ENCODE measurements at regions not wholly inside any gene's neighbourhood (a gene's known extent, or its start where the extent isn't known, plus 50 kb on each side); places are given as distances from the start of the nearest gene placed in this dataset.
"Not testable (repeated sequence)": the region's sequence is repeated elsewhere in the genome, so short reads cannot be mapped to it uniquely, and the experiment has no call there.

DNA sequence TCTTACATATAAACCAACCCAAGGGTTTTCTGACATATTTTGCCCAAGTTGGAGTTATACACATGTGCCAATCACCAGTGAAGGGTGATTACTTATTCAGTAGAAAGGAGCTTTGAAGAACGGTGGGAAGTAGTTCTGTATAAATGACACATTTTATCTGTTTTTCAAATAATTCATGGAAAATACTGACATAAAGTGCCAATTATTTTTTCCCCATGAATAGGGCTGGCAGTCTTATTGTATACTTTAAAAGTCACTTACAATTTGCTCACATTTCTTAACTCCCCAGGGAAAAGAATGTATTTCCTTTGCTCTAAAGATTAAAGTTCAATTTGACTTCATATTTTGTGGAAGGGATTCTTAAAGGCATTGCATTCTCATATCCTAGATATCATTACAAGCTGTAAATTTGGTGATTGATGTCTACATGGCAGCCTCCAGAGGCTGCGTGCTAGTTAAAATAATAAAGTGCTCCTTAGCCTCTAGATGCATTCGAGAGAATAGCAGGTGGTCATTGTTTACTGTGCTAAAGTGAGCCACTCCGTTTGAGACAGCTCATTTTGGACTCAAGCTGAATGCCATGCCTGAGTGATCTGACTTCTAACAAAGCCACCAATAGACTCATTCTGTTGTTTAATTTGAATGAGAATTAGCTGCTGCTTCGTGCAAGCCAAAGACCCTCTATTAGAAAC, 148.8 kb upstream of the NRP1 start:
- H3K9me3 ChIP-seq, result no peaks in the 10 kb centered on the region
- intact Hi-C loops (cut with DNase I; ENCODE audit: low total_unique reads), result no loop called here
- H3K27ac ChIP-seq, result no peak overlapping the region
- H3K27me3 ChIP-seq, result no peaks in the 10 kb centered on the region
- WGBS, 5 donors, result 46 to 49% (median 49%) methylated on average over 5 of the region's 5 CpGs
- no peaks in the 10 kb centered on the region for H3K36me3 ChIP-seq
- H3K4me3 ChIP-seq, result no peak overlapping the region
- TF ChIP-seq POLR2A (IDR thresholded peaks at IDR 0.05) (no peak), EP300 (IDR thresholded peaks at IDR 0.05) (no peak), POLR2AphosphoS5 (IDR thresholded peaks at IDR 0.05) (no peak)
- TF ChIP-seq, protein P1, sequence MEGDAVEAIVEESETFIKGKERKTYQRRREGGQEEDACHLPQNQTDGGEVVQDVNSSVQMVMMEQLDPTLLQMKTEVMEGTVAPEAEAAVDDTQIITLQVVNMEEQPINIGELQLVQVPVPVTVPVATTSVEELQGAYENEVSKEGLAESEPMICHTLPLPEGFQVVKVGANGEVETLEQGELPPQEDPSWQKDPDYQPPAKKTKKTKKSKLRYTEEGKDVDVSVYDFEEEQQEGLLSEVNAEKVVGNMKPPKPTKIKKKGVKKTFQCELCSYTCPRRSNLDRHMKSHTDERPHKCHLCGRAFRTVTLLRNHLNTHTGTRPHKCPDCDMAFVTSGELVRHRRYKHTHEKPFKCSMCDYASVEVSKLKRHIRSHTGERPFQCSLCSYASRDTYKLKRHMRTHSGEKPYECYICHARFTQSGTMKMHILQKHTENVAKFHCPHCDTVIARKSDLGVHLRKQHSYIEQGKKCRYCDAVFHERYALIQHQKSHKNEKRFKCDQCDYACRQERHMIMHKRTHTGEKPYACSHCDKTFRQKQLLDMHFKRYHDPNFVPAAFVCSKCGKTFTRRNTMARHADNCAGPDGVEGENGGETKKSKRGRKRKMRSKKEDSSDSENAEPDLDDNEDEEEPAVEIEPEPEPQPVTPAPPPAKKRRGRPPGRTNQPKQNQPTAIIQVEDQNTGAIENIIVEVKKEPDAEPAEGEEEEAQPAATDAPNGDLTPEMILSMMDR (IDR thresholded peaks at IDR 0.05), result no peak
- no peak for DNase-seq
- peaks cover 0 to 14% (median 0%) of the 10 kb centered on the region in 4 donors for H3K4me1 ChIP-seq

DNA sequence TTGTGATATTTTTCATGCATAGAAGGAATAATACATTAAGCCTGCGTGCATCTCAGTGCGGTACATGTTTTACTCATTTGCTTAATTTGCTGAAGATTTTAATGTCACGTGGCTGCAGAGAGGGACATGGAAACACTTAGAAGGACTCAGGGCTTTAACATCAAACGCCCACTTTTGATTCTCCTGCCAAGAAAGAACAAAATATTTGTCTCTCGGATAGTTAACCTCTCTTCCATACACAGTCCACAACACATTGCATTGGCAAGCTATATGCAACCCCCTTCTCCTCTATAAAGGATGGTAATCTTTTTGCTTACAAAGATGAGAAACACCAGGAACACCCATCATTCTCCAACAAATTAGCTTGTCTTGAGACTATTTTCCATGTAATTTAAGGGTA, 148.0 kb upstream of the NRP1 start:
- no peaks in the 10 kb centered on the region for H3K9me3 ChIP-seq
- H3K27me3 ChIP-seq, result no peaks in the 10 kb centered on the region
- TF ChIP-seq EP300 (IDR thresholded peaks at IDR 0.05) (no peak), POLR2A (IDR thresholded peaks at IDR 0.05) (no peak), POLR2AphosphoS5 (IDR thresholded peaks at IDR 0.05) (no peak)
- TF ChIP-seq, protein P1 (IDR thresholded peaks at IDR 0.05), result no peak
- no peaks in the 10 kb centered on the region for H3K36me3 ChIP-seq
- H3K4me1 ChIP-seq, result peaks cover 0 to 14% (median 0%) of the 10 kb centered on the region in 4 donors
- no peak overlapping the region for H3K27ac ChIP-seq
- H3K4me3 ChIP-seq, result no peak overlapping the region
- intact Hi-C loops (cut with DNase I; ENCODE audit: low total_unique reads), result no loop called here
- WGBS, 5 donors, result 70 to 85% (median 74%) methylated on average over 5 of the region's 5 CpGs
- DNase-seq, result peak in 1 of 2 donors; percentile 32

DNA sequence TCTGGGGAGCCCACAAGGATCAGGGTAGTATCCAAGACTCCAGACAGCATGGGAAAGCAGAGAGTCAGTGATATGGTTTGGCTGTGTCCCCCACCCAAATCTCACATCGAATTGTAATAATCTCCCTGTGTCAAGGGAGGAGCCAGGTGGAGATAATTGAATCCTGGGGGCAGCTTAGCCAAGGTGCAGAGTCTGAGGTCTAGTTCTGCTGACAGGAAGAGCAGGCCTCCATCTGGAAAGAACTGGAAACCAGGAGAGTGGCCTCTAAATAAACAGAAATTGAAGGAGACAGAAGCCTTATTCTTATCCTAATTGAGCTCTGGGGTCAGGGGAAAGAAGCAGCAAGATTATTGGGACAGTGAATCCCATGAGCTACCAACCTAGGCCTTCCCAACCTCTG, 146.7 kb upstream of the NRP1 start:
- Histone ChIP-seq H3K4me1 (peaks cover 0 to 3% (median 0%) of the 10 kb centered on the region in 4 donors), H3K4me3 (no peak overlapping the region), H3K27ac (no peak overlapping the region), H3K36me3 (no peaks in the 10 kb centered on the region), H3K27me3 (no peaks in the 10 kb centered on the region), H3K9me3 (no peaks in the 10 kb centered on the region)
- TF ChIP-seq POLR2A (IDR thresholded peaks at IDR 0.05), result no peak
- intact Hi-C loops (cut with DNase I; ENCODE audit: low total_unique reads), result no loop called here
- DNase-seq, result no peak
- 66 to 92% (median 86%) methylated on average over 1 of the region's 1 CpG for WGBS, 5 donors

DNA sequence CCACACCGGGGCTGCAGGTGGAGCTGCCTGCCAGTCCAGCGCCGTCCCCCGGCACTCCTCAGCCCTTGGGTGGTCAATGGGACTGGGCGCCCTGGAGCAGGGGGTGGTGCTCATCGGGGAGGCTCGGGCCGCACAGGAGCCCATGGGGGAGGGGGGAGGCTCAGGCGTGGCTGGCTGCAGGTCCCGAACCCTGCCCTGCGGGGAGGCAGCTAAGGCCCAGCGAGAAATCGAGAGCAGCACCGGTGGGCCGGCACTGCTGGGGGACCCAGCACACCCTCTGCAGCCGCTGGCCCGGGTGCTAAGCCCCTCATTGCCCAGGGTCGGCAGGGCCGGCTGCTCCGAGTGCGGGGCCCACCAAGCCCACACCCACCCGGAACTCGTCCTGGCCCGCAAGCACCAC, 145.9 kb upstream of the NRP1 start:
- WGBS, 5 donors, result 91 to 100% (median 98%) methylated on average over 8 to 24 of the region's 24 CpGs
- H3K27ac ChIP-seq; H3K36me3 ChIP-seq; H3K4me3 ChIP-seq; intact Hi-C loops (cut with DNase I; ENCODE audit: low total_unique reads); H3K27me3 ChIP-seq; H3K9me3 ChIP-seq; H3K4me1 ChIP-seq; DNase-seq: not testable (repeated sequence)

DNA sequence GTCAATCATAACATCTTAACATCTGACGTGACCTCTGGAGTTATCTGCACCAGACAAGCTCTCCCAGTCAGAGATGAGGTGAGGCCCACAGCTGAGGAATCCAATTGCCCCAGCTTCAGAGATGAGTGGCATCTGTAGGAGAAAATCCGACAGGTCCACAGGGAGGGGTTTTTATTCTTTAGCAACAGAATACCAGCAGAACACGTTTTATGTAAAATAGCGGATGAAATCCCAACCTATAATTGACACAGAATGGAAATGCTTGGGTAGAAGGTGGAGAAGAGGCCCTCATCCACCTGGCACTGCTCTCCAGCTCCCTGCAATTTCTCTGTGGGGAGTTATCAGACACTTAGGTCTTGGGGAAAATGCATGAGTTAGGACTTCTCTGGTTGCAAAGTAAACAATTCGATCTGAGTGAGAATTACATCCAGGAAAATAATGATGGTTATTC, 144.2 kb upstream of the NRP1 start:
- H3K4me1 ChIP-seq, result no peaks in the 10 kb centered on the region

More for the DNA sequence above, 144.2 kb upstream of the NRP1 start:
- intact Hi-C loops (cut with DNase I; ENCODE audit: low total_unique reads), result no loop called here
- Histone ChIP-seq H3K4me3 (no peak overlapping the region), H3K27me3 (no peaks in the 10 kb centered on the region), H3K27ac (no peak overlapping the region), H3K9me3 (no peaks in the 10 kb centered on the region), H3K36me3 (no peaks in the 10 kb centered on the region)
- TF ChIP-seq, protein P1 (IDR thresholded peaks at IDR 0.05), result no peak
- no peak for TF ChIP-seq POLR2A (IDR thresholded peaks at IDR 0.05)
- TF ChIP-seq POLR2AphosphoS5 (IDR thresholded peaks at IDR 0.05), result no peak
- no peak for TF ChIP-seq EP300 (IDR thresholded peaks at IDR 0.05)
- DNase-seq, result no peak
- WGBS, 5 donors, result 82 to 87% (median 84%) methylated on average over 5 of the region's 5 CpGs

All from stomach (tissue), 8 donors.